Activated CD4-positive, alpha-beta T cell treated with anti-CD3 and anti-CD28 coated beads for 48 hours (primary cell): ENCODE measurements at regions not wholly inside any gene's neighbourhood (a gene's known extent, or its start where the extent isn't known, plus 50 kb on each side); places are given as distances from the start of the nearest gene placed in this dataset.

Source experiments
- DNase-seq: peaks from one replicate; pipeline ENCODE4 v3.0.0-alpha.2; 2020

DNA sequence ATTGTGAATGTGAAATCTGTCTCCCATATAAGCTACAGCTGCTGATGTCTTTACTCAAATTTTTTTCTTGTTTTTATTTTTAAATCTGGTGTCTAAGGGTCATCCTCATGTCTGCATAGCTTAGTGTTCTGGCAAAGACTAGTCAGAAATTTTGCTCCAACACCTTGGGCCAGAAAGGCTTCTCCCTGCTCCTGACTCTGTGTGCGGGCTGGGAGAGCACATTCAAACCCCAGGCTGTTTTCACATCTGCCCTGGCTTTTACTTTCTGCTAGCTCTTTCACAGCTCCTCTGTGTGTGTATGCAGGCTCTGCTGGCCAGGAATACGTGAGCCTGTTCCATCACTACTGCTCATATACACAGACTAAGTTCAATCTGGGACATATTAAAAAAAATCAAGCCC lies 102.9 kb upstream of the RIOK3 start:
- DNase-seq: no peak

DNA sequence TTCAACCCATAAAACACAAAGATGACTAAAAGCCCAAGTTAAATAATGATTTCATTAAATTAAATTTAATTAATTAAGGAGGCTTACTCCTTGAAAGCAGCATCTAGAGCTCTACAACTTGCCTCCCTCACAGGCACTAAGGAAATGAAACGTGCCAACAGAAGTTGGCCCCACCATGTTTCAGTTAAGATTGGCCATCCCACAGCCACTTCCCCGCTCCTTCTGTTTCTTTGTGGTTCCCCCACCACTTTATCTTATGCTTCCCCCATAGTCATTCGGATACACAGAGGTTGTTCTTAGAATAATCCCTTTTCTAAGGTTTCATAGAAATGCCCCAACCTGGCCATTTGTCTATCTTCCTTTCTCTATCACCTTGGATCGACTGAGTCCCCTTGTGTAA lies 101.6 kb upstream of the RIOK3 start:
- no peak for DNase-seq

DNA sequence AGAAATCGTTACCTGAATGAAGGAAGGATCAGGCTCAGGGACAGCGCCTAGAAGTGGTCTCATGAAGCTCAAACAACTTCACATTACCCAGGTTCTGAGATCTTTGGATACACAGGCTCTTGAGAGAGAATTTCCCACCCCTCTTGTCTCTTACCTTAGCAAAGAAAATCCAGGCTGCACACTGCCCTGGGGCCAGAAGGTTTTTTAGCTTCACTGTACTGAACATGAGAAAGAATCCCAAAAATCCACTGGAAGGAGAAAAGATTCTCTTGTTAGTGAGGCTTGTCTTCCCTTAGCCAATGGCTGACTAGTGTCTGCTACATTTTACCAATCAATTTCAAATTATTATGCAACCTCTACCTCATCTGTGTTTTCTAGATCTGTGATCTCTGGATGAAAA lies 101.0 kb upstream of the RIOK3 start:
- DNase-seq: no peak

DNA sequence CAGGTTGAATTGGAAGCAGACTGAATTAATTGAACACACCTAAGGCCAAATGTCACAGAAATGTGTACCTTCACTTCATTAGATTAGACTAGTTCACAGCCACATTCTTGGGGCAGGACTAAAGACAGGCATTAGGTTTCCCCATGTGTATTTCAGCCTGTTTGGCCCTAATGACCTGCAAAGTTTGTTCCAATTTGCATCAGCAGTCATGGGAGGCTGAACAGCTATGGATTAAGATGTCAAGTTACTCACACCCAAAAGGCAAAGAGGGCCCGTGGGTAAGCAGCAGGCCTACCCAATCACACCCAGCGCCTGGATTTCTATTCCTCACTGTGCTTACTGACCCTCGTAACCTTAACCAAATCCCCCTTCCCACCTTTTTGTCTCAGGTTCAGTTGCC lies 99.6 kb upstream of the RIOK3 start:
- DNase-seq: no peak

DNA sequence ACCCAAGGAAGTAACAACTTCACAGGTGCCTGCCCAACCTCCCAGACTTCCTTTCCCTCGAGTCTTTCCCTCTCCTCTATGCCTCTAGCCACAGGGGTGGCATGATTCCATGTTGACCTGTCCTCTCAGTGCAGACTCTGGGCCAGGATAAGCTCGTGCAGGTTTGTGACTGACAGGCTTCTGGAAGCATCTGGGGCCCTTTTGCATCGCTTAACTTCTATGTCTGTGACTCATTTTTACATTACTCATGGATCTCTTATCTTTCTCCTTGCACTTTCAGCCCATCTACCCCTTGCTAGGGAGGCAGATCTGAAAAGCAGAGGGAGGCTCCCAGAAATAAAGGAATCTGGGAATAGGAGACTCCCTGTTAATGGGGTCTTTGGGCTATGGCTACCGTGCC lies 98.5 kb upstream of the RIOK3 start:
- DNase-seq: peak; percentile 17

DNA sequence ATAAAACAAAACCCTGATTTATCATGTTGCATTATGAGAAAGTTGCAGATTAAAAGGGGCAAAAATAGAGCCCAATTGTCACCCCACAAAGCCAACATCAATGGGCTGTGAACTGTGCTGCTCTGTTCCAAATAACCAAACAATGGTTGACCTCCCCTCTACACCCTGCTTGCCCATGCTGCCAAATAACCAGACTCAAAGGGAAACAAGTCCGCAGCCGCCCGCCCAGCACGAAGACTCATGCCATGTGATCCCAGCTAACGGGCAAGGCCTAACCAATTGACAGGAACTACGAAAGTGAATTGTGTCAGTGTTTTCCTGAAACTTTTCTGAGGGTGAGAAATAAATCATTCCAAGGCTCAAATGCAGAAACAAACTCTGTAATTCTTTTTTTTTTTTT lies 97.9 kb upstream of the RIOK3 start:
- no peak for DNase-seq

DNA sequence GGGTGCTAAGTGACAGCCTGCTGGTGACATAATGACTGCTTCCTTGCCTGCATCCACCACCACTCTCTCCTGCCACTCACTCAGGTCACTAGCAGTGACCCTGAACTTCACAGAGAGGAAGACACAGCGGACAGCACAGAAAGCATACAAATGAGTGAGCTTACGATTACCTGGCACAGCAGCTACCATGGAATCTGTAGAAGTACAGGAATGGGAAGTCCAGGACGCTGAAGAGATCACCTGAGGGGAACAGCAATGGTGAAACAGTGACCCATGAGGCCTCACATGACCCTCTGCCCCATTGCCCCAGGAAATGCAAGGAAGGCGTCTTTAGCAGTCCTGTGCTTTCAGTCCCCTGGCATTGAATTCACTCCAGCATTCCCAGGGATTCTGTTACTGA lies 96.7 kb upstream of the RIOK3 start:
- DNase-seq: no peak

DNA sequence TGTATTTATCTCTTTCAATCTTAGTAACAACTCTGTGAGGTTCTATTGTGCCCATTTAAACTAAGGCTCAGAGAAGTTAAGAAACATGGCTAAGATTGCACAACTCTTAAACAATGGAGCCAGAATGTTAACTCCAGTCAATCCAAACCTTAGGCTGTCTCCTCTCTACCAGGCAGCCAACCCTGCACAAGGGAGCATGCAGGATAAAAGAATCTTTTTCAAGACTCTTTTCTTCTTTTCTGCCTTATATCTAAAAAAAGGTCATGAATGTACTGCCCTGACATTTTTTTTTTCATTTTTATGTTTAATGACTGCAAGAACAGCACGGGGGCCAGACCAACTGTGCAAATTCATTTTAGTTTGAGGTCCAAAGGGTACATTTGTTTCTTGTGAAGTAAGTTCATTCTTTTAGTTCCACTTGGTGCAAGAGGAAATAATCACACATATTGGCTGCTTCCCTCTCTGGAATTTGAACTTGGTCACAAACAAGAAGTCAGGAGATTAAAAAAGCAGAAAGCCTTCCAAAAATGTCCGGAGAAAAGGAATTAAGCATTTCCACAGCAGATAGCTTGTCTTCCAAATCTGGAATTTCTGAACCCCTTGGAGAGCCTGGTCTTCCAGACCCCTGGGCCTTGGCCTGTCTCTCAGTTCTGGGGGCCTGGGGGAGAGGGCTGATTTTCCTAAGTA lies 96.0 kb upstream of the RIOK3 start:
- DNase-seq: no peak

DNA sequence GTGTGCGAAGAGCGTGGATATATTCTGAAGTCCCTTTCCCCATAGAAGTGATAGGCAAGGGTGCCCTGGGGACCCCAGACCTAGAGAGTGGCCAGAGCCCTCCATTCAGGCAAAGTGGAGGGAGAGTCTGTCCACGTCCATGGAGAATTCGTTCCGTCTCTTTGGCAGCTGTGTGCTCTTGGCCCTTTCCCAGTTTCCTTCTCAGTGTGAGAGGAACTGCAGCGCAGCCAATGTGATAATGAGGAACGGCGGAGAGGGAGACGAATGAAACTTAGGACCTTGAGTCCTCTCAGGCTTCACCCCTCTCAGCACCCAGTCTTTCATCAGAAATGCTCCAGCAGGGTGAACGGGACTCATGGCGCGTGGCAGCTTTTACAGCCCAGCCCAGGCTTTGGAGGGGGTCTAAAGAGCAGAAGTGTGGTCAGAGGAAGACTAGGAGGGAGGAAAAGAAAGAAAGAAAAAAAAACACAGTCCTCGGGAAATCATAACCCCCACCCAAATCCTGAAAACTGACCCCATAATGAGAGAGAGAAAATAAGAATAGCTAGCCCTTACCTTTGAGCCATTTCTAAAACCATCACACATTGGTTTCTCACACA lies 95.0 kb upstream of the RIOK3 start:
- no peak for DNase-seq

DNA sequence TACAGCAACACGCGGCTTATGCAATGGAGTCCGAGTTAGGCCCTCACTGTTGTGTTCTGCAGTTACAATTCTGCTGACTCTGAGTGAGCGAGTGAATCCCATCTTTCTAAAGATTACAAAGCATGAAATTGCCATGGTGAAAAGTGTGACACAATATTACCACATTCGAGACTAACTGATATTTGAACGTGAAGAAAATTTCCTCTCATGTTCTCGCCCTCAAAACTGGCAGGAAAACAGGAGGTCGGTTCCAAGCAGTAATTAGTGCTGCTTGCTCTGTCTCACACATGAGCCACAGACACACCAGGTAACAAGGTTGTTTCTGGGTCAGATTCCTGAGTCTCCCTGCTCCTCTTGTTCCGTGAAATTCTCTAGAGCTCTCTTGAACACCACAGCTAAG lies 93.7 kb upstream of the RIOK3 start:
- no peak for DNase-seq

DNA sequence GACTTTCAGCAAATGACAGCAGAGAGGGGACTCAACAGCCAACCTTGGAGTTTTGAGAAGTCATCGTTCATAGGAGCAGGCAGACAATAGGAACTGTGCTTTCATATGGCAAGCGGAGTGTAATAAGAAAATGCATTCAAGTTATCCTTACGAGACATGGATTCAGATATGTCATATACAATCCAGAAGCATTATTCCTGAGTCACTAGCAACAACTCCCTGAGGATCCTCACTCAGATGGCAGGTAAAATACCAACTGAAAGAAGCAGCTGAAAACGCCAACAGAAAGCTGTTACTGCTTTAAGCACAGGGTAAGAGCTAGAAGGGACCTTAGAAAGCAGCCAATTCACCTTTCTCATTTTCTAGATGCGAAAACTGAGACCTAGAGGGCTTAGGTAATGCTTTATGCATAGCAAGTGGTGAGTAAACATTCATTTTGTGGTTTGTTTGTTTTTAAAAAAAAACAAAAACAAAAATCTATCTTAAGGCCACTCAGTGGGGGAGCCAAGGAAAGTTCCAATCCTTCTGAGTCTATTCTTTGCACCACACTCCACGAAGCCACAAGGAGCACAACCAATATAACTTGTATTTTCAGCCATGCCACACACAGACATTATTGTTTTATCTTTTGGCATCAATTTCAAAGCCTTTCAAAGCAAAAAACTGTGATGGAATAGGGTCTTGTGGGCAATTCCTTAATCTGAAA lies 89.1 kb upstream of the RIOK3 start:
- no peak for DNase-seq

DNA sequence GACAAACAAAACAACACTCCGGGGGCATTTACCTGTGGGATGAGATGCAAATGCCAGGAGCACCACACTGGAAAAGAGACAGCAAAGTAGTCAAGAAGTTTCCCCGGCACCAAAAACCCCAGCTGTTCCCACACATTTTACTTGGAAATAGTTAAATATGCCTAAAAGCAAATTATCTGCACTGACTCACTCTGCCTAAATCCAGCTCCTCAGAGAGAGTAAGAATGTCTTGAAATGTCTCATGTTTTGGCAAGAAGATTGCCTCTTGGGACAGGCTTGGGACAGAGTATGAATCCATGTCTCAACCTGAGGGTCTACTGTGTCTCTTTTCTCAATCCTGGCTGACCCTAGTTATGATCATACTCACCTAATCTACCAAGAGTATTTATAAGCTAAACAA lies 87.5 kb upstream of the RIOK3 start:
- no peak for DNase-seq

DNA sequence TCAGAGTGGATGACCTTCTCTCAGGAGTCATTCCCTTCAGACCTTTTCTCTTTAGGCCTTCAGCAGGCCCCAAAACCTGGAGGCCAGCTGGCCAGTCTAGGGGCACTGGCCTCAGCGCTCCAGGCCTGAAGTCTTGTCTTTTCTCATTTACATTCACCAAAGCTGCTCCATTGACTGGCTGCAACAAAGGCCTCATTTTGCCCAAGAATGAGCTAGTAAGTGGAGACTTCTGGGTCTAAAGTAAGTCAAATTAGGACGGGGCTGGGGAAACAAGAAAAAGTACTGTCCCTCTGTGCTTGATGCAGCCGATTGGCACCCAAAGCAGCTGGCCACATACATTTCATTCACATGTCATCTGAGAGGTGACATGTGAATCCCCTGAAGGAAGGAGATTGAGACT lies 83.8 kb upstream of the RIOK3 start:
- no peak for DNase-seq

DNA sequence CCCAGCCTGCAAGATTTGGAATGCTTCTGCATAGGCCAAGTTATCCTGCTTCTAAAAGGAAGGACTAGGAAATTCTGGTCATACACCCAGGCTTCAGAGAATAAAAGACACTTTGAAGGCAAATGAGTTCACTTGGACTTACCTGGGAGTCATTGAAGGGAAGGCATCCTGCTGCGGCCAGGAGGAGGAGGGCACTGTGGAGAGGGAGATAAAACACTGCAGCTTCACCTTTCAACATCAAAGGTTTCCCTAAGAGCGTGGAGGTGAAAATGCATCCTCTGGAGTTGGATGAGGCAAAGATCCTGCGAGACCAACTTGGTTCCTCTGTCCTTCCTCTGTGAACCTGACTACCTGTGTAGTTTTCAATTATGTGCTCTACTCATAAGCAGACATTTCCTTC lies 79.5 kb upstream of the RIOK3 start:
- DNase-seq: no peak

DNA sequence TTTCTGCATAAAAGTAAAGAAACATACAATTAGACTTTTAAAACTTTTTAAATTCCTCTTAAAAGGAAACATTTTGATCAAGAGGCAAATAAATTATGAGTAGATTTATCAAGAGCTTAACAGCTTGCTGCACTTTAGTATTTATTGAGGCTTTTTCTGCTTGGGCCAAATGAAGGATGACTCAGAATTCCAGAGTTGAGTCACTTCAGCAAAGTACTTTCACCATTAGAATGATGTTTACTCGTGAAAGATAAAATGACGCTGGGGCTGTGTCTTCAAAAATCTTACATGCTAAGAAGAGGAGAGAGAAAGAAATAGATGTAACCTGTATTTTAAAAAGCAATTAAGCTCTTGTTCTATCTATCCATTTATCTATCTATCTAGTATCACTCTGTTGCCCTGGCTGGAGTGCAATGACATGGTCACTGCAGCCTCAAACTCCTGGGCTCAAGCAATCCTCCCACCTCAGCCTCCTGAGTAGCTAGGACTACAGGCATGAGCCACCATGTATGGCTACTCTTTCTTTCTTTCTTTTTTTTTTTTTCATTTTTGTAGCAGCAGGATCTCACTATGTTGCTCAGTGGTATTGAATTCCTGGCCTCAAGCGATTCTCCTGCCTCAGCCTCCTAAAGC lies 75.3 kb upstream of the RIOK3 start:
- DNase-seq: peak; percentile 7

DNA sequence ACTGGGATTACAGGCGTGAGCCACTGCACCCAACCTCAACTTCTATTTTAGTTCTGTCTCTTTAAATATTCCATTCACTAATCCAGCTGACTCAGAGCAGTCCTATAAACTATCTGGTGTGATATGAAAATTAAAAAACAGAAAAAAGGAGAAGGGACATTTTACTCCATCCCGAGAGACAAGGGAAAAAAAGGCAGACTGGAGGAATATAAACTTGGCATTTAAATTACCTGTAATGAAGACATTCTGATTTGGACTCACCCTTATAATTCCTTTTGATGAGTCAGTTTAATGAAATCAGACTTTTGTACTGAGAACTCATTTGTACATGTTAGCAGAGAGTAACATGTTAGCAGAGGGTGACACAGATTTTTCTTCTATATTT lies 74.8 kb upstream of the RIOK3 start:
- no peak for DNase-seq

DNA sequence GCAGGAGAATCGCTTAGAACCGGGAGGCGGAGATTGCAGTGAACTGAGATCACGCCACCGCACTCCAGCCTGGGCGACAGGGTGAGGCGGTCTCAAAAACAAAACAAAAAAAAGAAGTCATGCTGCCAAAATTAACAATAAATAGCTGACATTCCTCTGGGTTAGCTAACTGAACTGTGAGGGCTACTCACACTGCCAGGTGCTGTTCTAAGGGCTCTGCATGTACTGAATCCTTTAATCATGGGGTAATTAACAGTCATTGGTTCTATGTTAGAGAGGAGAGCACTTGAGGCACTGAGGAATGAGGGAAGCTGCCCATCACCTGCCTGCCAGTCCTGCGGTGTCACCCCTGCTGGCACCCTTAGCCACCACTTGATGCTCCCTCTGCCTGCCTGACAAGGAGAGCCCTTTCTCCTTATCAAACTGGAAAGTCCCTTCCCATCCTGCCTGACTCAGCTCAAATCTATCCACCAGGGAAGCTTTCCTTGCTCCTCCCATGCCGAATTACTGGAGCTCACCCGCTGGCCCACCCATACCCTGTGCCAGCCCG lies 73.0 kb upstream of the RIOK3 start:
- no peak for DNase-seq

DNA sequence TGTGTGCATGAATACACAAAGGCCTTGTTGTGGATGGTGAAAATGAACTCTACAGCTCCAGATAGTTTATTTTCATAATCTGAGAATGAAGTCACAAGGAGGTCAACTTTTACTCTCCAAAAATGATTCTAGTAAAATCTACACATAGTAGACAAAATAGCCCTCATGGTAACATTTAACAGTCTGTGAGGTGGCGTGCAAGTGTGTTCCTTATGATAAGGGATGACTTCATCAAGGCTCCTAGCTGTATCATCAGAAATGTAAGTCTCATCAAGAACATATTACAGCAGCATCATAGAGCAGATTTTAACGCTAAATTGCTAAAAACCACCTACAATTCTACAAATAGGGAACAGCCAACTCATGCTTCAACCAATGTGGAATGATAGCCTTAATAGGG lies 72.3 kb upstream of the RIOK3 start:
- DNase-seq: no peak

DNA sequence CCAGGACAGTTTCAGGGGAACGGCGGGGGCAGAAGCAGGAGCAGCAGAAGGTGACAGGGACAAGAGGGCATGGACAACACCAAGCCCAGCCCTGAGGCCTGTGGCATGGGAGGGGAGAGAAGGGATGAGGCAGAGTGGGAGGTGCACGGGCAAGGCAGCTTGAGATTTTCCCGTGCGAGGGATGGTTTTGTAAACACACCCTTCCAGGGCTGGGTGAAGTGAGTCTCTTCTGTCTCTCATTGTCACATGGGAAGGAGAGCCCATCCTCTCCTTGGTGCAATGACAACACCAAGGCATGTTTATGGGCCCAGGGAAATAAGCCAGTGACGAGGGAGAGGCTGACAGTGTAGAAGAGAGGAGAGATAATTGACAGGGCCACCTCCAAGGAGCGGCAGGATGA lies 69.6 kb upstream of the RIOK3 start:
- DNase-seq: no peak

DNA sequence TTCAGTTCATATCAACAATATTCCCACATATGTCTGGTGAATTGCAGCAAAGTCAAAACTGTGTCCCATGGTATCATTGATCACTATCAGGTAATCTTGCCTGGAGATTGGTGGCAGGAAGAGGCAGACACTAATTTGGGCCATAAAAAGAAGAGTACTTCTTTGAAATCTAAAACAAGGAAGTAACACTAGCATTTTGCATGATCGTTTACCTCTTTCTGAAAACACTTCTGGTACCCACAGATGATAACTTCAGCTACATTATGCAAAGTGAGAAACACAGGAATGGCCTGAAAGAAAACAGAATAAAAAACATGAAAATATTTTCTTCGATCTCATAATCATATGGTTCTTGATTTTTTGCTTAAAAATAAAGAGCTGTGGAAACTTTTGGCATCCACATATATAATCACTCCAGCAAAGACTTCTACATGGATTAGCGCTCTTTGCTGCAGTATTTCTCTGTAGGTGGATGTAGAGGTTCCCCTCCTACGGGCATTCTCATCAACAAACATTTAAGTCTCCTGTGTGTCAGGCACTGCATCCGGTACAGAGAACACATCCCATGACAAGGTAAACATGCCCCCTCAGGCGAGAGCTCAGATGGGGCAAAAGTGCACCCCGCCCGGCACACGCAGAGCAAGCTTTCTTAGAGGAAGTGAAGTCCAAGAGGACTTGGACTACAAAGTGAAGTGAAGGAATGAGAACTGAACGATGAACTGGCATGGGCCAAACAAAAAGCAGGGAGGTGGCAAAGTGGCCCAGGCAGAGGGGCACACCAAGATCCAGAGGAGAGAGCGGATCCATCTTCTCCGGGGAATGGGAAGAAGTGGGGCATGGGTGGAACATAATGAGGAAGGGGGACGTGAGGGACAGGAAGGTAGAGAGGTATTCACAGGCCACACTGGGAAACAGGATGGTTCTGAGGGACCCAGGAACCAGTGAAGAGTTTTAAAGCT lies 68.0 kb upstream of the RIOK3 start:
- DNase-seq: no peak

DNA sequence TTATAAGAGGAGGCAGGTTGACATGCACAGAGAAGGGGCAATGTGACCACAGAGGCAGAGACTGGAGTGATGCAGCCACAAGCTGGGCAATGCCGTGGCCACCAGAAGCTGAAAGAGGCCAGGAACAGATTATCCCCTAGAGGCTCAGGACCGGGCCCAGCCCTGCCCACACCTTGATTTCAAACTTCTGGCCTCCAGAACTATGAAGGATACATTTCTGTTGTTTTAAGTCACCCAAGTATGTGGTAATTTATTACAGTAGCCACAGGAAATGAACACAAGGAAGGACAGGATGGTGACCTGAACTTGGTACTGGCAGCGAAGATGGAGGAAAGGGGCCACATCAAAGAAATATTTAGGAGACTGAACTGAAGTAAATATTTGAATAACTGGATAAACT lies 66.8 kb upstream of the RIOK3 start:
- DNase-seq: no peak

DNA sequence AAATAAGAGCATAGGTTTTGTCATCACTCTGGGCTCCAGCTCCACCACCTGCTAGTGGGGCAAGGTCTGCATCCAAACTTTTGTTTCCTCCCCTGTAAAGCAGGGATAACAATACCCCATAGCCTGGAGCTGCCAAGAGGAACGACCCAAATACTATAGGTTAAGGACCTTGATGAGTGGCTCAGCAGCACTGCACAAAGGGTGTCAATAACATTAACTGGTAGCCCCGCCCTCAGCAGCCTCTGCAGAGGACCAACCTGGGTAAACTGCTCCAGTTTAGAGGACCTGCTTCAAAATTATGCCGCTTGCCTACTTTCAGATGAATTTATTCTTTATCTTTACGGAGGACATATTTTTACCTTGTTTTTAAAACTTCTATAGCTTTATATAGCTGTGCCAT lies 65.8 kb upstream of the RIOK3 start:
- no peak for DNase-seq

DNA sequence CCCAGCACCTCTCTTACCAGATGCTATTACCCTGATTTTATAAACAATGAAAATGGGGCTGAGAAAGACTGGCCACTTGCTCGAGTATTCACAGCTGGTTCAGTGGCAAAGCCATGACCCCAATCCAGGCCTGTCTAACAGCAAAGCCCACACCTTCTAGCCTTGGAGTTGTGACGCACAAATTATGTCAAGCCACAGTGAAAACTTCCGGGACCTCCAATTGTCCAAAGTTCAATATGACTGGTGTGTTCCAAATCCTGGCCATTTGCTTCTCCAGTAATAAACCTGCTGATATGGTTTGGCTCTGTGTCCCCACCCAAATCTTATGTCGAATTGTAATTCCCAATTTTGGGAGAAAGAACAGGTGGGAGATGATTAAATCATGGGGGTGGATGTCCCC lies 64.7 kb upstream of the RIOK3 start:
- DNase-seq: no peak
